ENCODE measurements at regions not wholly inside any gene's neighbourhood (a gene's known extent, or its start where the extent isn't known, plus 50 kb on each side); places are given as distances from the start of the nearest gene placed in this dataset.

GRCh38 chr5:91867799-91868198, 484.7 kb upstream of the ARRDC3 start:
- H3K36me3 ChIP-seq (replicated peaks; ENCODE audit: low read depth, low read length), result no peaks in the 10 kb centered on the region
- H3K79me2 ChIP-seq (ENCODE audit: low read length), result no peaks in the 10 kb centered on the region
- no peaks in the 10 kb centered on the region for H3K27me3 ChIP-seq (ENCODE audit: low read depth, low read length)
- TF ChIP-seq EZH2phosphoT487 (IDR thresholded peaks at IDR 0.05; ENCODE audit: low read depth) (no peak), CTCF (IDR thresholded peaks at IDR 0.05; ENCODE audit: low read depth, low read length) (no peak)
- H2AFZ ChIP-seq (ENCODE audit: low read depth, low read length), result no peak overlapping the region
- 0 out of 2 replicates have a peak overlapping the region, but pooled peaks have one; percentile 7 for H3K4me2 ChIP-seq (ENCODE audit: low read length)
- H3K4me3 ChIP-seq (ENCODE audit: low read length), result no peak overlapping the region
- no peaks in the 10 kb centered on the region for H4K20me1 ChIP-seq (ENCODE audit: insufficient read depth, low read length)
- H3K9me3 ChIP-seq (ENCODE audit: insufficient read depth, low read length), result no peaks in the 10 kb centered on the region
- no peak overlapping the region for H3K9ac ChIP-seq (ENCODE audit: low read length)
- no peak overlapping the region for H3K27ac ChIP-seq (ENCODE audit: low read length)
- peaks cover 27% of the 10 kb centered on the region for H3K4me1 ChIP-seq (ENCODE audit: low read length)

- H2AFZ ChIP-seq (ENCODE audit: low read depth, low read length), result no peak overlapping the region; the same call in 1 of the 2 replicates
Observed at GRCh38 chr5:91865915-91866314, 482.8 kb upstream of the ARRDC3 start.

GRCh38 chr5:91864962-91865361, 481.8 kb upstream of the ARRDC3 start:
- no peak overlapping the region for H2AFZ ChIP-seq (ENCODE audit: low read depth, low read length)
- TF ChIP-seq CTCF (IDR thresholded peaks at IDR 0.05; ENCODE audit: low read depth, low read length) (peak; percentile 31; the same call in 1 of the 2 replicates), EZH2phosphoT487 (IDR thresholded peaks at IDR 0.05; ENCODE audit: low read depth) (no peak)
- H3K79me2 ChIP-seq (ENCODE audit: low read length), result no peaks in the 10 kb centered on the region
- H3K27me3 ChIP-seq (ENCODE audit: low read depth, low read length), result no peaks in the 10 kb centered on the region
- H3K4me2 ChIP-seq (ENCODE audit: low read length), result peak overlapping the region; percentile 39; the same call in 1 of the 2 replicates
- no peaks in the 10 kb centered on the region for H3K9me3 ChIP-seq (ENCODE audit: insufficient read depth, low read length)
- H3K4me3 ChIP-seq (ENCODE audit: low read length), result no peak overlapping the region
- peaks cover 27% of the 10 kb centered on the region for H3K4me1 ChIP-seq (ENCODE audit: low read length)
- no peaks in the 10 kb centered on the region for H4K20me1 ChIP-seq (ENCODE audit: insufficient read depth, low read length)
- no peak overlapping the region for H3K9ac ChIP-seq (ENCODE audit: low read length)
- H3K27ac ChIP-seq (ENCODE audit: low read length), result no peak overlapping the region
- H3K36me3 ChIP-seq (replicated peaks; ENCODE audit: low read depth, low read length), result no peaks in the 10 kb centered on the region

More at GRCh38 chr5:91865915-91866314, 482.8 kb upstream of the ARRDC3 start:
- no peak overlapping the region for H3K4me3 ChIP-seq (ENCODE audit: low read length)
- H3K27me3 ChIP-seq (ENCODE audit: low read depth, low read length), result no peaks in the 10 kb centered on the region
- H3K4me1 ChIP-seq (ENCODE audit: low read length), result peaks cover 27% of the 10 kb centered on the region
- H3K79me2 ChIP-seq (ENCODE audit: low read length), result no peaks in the 10 kb centered on the region
- TF ChIP-seq EZH2phosphoT487 (IDR thresholded peaks at IDR 0.05; ENCODE audit: low read depth) (no peak), CTCF (IDR thresholded peaks at IDR 0.05; ENCODE audit: low read depth, low read length) (no peak)
- no peaks in the 10 kb centered on the region for H3K36me3 ChIP-seq (replicated peaks; ENCODE audit: low read depth, low read length)
- H3K27ac ChIP-seq (ENCODE audit: low read length), result no peak overlapping the region
- H3K4me2 ChIP-seq (ENCODE audit: low read length), result peak overlapping the region; percentile 39; the same call in 1 of the 2 replicates
- H3K9ac ChIP-seq (ENCODE audit: low read length), result no peak overlapping the region
- no peaks in the 10 kb centered on the region for H3K9me3 ChIP-seq (ENCODE audit: insufficient read depth, low read length)
- H4K20me1 ChIP-seq (ENCODE audit: insufficient read depth, low read length), result no peaks in the 10 kb centered on the region

- H3K79me2 ChIP-seq (ENCODE audit: low read length), result no peaks in the 10 kb centered on the region
- no peaks in the 10 kb centered on the region for H3K36me3 ChIP-seq (replicated peaks; ENCODE audit: low read depth, low read length)
- no peak overlapping the region for H3K27ac ChIP-seq (ENCODE audit: low read length)
- no peaks in the 10 kb centered on the region for H3K9me3 ChIP-seq (ENCODE audit: insufficient read depth, low read length)
- H3K4me3 ChIP-seq (ENCODE audit: low read length), result no peak overlapping the region
- H4K20me1 ChIP-seq (ENCODE audit: insufficient read depth, low read length), result no peaks in the 10 kb centered on the region
- no peaks in the 10 kb centered on the region for H3K4me1 ChIP-seq (ENCODE audit: low read length)
- no peak overlapping the region for H3K9ac ChIP-seq (ENCODE audit: low read length)
- no peak overlapping the region for H3K4me2 ChIP-seq (ENCODE audit: low read length)
- no peak overlapping the region for H2AFZ ChIP-seq (ENCODE audit: low read depth, low read length)
- TF ChIP-seq EZH2phosphoT487 (IDR thresholded peaks at IDR 0.05; ENCODE audit: low read depth) (no peak), CTCF (IDR thresholded peaks at IDR 0.05; ENCODE audit: low read depth, low read length) (no peak)
- no peaks in the 10 kb centered on the region for H3K27me3 ChIP-seq (ENCODE audit: low read depth, low read length)
Observed at GRCh38 chr5:91851670-91852069, 468.6 kb upstream of the ARRDC3 start.

Measured in OCI-LY3 (cell line).